ENCODE measurements at regions not wholly inside any gene's neighbourhood (a gene's known extent, or its start where the extent isn't known, plus 50 kb on each side); places are given as distances from the start of the nearest gene placed in this dataset.

GRCh38 chr9:4923141-4923540 lies 61.9 kb upstream of the JAK2 start:
- TF ChIP-seq TP53 (CRISPR knock-in tag; IDR thresholded peaks at IDR 0.05) = no peak
- TF ChIP-seq ZBTB21 (CRISPR knock-in tag; IDR thresholded peaks at IDR 0.05; ENCODE audit: borderline replicate concordance) = no peak
- TF ChIP-seq CTCF (IDR thresholded peaks at IDR 0.05) = no peak
- no peak for TF ChIP-seq ZNF263 (CRISPR knock-in tag; IDR thresholded peaks at IDR 0.05; ENCODE audit: low read depth)
- TF ChIP-seq MAX (CRISPR knock-in tag; IDR thresholded peaks at IDR 0.05) = no peak
- TF ChIP-seq IRF1 (CRISPR knock-in tag; IDR thresholded peaks at IDR 0.05) = no peak
- no peak for TF ChIP-seq TEAD4 (CRISPR knock-in tag; IDR thresholded peaks at IDR 0.05)
- TF ChIP-seq HMGXB4 (CRISPR knock-in tag; IDR thresholded peaks at IDR 0.05) = no peak
- no peak for TF ChIP-seq ATF2 (CRISPR knock-in tag; IDR thresholded peaks at IDR 0.05; ENCODE audit: borderline replicate concordance, low read depth)
- TF ChIP-seq NFATC4 (CRISPR knock-in tag; IDR thresholded peaks at IDR 0.05) = no peak
- no peak for TF ChIP-seq ZNF281 (CRISPR knock-in tag; IDR thresholded peaks at IDR 0.05)
- no peak for TF ChIP-seq NR3C1 (CRISPR knock-in tag; conservative IDR thresholded peaks at IDR 0.05; ENCODE audit: low read depth)
- no peak for TF ChIP-seq E2F4 (CRISPR knock-in tag; IDR thresholded peaks at IDR 0.05; ENCODE audit: borderline replicate concordance, low read depth)
- TF ChIP-seq USF2 (CRISPR knock-in tag; IDR thresholded peaks at IDR 0.05) = no peak
